Erythroblast (primary cell): ENCODE measurements at regions not wholly inside any gene's neighbourhood (a gene's known extent, or its start where the extent isn't known, plus 50 kb on each side); places are given as distances from the start of the nearest gene placed in this dataset.

Experiments
- DNase-seq, 2 experiments: peaks; one replicate each; lab custom pipeline; 2025; lab: John Stamatoyannopoulos, UW
- GATA1 ChIP-seq: IDR thresholded peaks from 2 replicates; pipeline ENCODE4 v1.6.1; 2011; ENCODE audit warnings: low read depth, mild to moderate bottlenecking, control low read depth, low read length, moderate library complexity
- POLR2A ChIP-seq: IDR thresholded peaks from 2 replicates; pipeline ENCODE4 v1.6.1; 2011; ENCODE audit warnings: mild to moderate bottlenecking, low read length

DNA sequence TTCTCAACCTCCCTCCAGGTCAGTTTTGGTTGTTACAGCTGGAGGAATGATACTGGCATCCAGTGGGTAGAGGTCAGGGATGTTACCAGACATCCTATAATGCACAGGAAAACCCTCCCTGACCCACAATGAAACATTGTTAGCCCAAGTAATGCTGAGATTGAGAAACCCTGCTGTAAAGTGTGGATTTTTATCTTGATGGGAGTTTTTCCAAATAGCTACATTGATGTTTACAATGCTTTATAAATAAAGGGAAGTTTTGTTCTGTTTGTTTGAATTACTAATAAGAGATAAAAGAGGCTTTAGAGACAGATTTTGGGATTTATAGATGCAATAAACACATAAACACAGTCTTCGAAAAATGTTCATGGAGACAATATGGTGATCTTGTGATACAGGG, 194.0 kb upstream of the NUDT6 start:
- DNase-seq: no peak
- TF ChIP-seq GATA1 (no peak), POLR2A (no peak)

DNA sequence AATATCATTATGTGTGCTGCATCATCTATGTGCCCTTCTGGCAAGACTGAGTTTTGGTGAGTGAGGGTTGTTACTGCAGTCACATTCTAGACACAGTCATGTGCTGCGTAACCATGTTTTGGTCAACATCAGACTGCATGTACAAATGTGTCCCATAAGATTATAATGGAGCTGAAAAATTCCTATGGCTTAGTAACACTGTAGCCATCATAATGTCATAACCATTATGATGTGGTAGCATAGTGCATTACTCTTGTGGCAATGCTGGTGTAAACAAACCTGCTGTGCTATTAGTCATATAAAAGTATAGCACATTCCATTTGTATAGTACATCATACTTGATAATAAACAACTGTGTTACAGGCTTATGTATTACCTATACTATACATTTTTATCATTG, 198.1 kb upstream of the NUDT6 start:
- TF ChIP-seq POLR2A (no peak), GATA1 (no peak)

DNA sequence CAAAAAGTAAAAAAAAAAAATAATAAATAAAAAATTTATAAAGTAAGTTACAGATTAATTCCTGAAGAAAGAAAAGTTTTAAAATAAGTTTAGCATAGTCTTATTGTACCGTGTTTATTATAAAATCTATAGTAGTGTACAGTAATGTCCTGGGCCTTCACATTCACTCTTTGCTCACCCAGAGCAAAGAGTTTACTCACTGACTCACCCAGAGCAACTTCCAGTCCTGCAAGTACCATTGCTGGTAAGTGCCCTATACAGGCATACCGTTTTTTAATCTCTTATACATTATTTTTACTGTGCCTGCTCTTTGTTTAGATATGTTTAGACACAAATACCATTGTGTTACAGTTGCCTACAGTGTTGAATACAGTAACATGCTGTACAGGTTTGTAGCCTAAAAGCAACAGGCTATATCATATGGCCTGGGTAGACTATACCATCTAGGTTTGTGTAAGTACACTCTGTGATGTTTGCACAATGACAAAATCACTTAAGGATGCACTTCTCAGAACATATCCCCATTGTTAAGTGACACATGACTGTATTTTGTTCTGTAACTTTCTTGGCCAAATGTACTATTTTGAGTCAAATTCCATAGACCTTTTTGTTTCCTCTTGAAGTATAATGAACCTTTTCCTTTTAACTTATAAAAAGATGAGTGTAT, 199.0 kb upstream of the NUDT6 start:
- no peak for DNase-seq
- TF ChIP-seq GATA1 (no peak), POLR2A (no peak)

More for the DNA sequence above, 198.1 kb upstream of the NUDT6 start:
- DNase-seq: no peak

DNA sequence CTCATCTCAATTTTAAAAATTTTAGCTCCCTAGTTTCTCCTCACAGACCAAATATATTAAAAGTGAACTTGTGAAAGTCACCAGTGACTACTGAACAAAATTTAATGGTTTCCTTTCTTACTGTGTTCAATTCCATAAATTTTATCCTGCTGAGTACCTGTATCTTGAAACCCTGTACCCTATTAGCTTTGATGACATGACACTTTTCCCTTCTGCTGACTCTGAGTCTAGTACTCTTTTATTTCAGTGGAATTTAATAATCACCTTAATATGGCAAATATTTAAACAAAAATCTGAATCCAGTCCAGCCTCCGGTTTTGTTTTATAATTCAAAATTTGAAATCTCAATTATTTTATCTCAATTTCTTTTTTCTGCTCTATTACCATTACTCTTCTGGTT, 203.1 kb upstream of the NUDT6 start:
- DNase-seq: no peak
- no peak for TF ChIP-seq POLR2A
- TF ChIP-seq GATA1: no peak

DNA sequence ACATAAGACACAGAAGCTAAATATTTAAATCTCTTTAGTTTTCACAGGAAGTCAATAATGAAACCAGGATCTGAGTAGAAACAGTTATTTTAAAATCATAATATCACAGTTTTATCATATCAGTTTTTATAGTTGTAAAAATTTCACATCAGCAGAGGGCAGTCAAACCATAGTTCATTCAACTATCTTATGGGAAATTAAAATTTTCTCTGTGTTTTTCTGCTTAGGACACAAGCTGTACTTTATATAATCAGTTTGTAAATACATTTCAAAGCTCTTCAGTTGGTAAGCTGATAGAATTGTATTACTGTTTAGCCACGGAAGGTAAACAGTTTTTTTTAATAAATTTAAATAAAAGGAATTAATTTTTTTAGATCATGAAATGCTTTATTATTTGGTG, 204.8 kb upstream of the NUDT6 start:
- DNase-seq: peak; percentile 12 to 16
- TF ChIP-seq GATA1 (no peak), POLR2A (no peak)

DNA sequence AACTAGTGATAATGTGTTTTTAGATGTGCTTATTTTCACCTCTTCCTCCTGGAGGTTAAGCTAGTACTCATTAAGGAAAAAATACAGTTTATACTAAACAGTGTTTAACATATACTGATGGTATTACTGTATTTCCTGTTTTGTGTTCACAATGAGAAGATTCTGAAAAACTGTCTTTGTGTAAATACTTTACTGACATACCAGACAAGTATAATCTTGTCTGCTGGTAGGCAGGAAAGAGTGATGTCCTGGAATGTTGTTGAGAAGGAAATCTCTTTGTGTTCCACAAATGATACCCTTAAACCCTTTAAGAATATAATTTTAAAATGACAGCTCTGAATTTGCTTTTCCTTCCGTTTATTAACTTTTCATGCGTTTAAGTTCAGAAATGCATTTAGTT, 205.5 kb upstream of the NUDT6 start:
- no peak for DNase-seq
- no peak for TF ChIP-seq GATA1
- TF ChIP-seq POLR2A: no peak

DNA sequence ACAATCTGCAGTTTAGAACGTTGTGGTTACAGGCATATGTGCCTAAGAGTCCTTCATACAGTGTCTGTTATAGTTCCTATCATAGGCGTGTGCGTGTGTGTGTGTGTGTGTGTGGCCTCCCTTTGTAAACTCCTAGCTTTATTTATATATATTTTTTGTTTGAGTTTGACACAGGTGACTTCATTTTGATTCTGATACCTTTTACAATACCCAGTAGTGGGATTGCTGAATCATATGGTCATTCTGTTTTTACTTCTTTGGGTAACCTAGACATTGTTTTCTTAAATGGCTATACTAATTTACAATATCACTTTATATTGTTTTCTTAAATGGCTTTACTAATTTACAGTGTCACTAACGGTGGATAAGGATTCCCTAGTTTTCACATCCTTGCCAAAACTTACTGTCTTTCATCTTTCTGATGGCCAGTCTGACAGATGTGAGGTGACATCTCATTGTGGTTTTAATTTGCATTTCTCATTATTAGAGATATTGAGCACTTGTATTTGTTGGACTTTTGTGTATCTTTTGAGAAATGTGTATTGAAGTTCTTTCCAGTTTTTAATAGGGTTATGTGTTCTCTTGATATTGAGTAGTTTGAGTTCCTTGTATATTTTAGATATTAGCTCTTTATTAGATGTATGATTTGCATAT, 211.1 kb upstream of the NUDT6 start:
- DNase-seq: no peak
- TF ChIP-seq GATA1 (no peak), POLR2A (no peak)

DNA sequence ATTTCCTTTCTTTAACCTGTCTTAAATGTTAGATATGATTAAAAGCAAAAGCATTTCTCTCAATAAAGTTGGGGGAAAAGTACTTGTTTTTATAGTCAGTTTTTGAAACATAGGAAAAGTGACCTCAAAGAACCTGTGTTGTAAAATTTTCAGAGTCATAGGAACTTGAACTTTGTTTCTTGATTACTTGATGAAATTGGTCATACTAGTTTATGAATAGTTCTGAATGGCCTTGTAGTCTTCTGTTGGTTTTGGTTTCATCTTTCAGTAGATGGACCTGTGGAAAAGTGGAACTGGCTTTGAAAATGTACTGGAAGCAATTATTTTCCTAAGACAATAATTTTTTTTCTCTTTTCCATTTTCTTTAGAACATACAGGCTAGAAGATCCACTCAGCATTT, 222.2 kb upstream of the NUDT6 start:
- TF ChIP-seq GATA1: no peak
- TF ChIP-seq POLR2A: no peak
- DNase-seq: no peak

DNA sequence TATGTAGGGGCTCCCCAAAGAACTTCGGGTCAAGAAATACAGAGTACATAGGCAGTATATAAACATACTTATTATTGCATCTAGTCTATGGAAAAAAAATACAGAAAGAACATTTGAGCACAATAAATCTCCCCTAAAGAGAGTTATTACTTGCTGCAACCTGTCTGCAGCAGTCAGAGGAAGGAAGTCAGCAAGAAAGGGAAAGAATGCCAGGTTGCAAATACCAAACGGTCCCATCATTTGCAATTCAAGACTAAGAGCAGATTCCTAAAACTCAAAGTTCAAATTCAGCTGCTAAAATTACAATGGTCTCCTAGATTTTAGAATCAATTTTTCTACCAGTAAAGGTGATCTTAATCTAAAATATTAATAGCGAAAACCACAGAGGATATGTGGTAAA, 236.2 kb upstream of the NUDT6 start:
- DNase-seq: no peak
- TF ChIP-seq POLR2A: no peak
- TF ChIP-seq GATA1: no peak

DNA sequence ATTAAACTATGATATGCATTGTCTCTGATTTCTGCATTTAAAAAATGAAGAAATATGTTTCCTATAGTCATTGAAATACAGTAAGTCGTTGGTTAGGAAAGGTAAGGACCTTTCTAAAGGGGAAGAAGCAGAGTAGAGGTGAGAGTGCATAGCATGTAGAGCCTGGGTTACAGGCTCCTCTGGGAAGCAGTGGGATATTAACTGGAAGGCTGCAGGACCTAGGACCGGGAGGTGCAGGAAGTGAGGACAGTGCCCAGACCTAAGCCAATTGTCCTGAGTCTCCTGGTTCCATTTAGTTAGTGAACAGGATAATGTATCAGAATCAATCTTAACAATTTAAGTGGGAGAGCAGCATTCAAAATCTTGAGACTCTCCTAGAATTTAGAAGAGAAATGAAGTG, 237.1 kb upstream of the NUDT6 start:
- TF ChIP-seq GATA1 (no peak), POLR2A (no peak)
- no peak for DNase-seq

DNA sequence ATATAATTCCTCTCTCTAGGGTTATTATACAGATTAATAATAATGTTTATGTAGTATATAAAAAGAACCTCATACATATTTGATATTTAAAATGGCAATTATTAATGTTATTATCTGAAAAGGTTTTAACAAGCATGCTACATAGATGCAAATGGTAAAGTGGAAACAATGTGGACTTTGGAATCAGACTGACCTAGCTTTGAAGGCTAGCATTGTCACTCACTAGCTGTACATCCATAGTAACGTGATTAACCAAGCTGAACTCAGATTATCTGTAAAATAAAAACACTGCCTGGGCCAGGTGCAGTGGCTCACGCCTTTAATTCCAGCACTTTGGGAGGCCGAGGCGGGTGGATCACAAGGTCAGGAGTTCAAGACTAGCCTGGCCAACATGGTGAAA, 233.7 kb upstream of the SPRY1 start:
- TF ChIP-seq POLR2A (no peak), GATA1 (no peak)
- no peak for DNase-seq

DNA sequence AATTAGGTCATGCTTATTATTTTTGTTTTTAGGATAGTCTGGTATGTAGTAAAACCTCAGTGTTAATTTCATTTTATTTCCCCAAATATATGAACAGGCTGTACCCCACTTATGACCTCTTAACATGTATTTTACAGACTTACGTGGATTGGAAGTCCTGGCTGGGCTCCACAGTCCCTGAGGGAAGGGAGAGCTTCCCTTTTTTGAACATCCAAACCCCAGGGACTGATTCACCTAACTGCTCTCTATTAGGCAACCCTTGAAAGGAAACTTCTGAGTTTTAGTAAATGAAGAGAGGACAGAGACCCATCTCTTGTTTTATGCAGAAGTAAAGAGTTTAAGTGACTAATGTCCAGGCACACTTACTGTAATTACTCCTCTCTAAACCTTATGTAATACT, 233.1 kb upstream of the SPRY1 start:
- TF ChIP-seq GATA1 (no peak), POLR2A (no peak)
- DNase-seq: no peak

DNA sequence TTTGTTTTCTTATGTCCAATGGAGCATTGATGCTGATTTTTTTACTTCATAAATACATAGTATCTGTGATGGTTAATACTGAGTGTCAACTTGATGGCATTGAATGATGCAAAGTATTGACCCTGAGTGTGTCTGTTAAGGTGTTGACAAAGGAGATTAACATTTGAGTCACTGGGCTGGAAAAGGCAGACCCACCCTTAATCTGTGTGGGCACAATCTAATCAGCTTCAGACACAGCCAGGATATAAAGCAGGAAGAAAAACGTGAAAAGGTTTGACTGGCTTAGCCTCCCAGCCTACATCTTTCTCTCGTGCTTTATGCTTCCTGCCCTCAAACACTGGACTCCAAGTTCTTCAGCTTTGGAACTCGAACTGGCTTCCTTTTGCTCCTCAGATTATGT, 230.6 kb upstream of the SPRY1 start:
- TF ChIP-seq GATA1: no peak
- TF ChIP-seq POLR2A: no peak
- peak in 1 of 2 experiments; percentile 51 for DNase-seq

DNA sequence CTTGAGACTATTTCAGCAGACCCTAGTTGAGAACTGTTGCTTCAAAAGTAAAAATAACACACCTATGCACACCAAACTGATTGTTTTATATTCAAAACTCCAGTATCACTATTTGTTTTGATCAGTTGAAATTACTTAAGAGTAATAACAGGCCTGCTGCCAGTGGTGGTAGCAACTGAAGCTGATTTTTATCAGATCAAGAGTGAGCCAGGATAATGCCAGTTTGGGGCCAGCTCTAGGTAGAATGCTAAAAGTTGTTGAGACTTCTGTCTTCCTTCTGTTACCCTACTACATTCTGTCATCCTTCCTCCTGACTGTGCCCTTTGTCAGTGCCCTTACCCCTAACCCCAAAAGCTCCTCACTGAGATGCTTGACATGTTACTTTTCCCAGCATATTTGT, 228.7 kb upstream of the SPRY1 start:
- TF ChIP-seq GATA1 (no peak), POLR2A (no peak)
- peak; percentile 2 to 21 for DNase-seq

DNA sequence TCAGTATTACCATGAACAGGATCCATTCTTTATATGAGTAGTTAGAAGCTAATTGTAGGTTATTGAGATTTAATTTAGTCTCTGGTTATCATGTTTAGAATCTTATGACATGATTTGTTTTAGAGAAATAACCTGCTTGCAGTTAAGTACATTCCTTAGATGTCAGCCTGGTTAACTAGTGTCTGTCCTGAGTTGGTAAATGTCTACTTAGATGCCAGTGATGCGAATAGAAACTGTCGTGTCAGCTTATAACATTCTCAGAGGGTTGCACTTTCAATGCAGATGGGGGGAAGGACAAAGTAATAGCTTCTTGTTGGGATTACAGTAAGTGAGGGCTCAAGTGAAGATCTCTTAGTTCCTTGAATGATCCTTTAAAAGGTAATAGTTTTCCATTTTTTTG, 227.8 kb upstream of the SPRY1 start:
- no peak for DNase-seq

More for the DNA sequence above, 227.8 kb upstream of the SPRY1 start:
- TF ChIP-seq POLR2A: no peak
- no peak for TF ChIP-seq GATA1
